ENCODE measurements at regions not wholly inside any gene's neighbourhood (a gene's known extent, or its start where the extent isn't known, plus 50 kb on each side); places are given as distances from the start of the nearest gene placed in this dataset.

DNA sequence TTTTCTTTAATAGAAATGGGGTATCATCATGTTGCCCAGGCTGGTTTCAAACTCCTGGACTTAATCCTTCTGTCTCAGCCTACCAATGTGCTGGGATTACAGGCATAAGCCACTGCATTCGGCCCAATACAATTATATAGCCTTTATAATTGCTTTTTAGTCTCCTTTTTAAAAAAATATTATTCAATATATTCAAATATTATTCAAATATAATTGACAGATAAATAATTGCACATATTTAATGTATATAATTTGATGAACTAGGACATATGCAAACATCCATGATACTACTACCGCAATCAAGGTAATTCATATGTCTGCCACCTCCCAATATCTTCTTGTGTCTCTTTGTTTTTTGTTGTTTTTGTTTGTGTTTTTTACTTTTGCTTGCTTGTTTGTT lies 894.2 kb upstream of the PTPRD start:
- no TSS peak for BruUV-seq (replicated peaks)
- H3K4me3 ChIP-seq (ENCODE audit: low read depth, low read length, poor library complexity, severe bottlenecking): no peak overlapping the region
- intact Hi-C loops (cut with micrococcal nuclease; ENCODE audit: unreplicated experiment): no loop called here
- no peaks in the 10 kb centered on the region for H3K4me1 ChIP-seq (ENCODE audit: insufficient read depth, low read length, poor library complexity, severe bottlenecking)
- DNase-seq (ENCODE audit: low spot score): no peak
- CTCF ChIA-PET (ENCODE audit: unreplicated experiment): no interaction called here
- H3K9me3 ChIP-seq (ENCODE audit: low read length): 0 out of 2 replicates have a peak, but pooled peaks cover 3% of the 10 kb centered on the region
- H3K9me2 ChIP-seq (ENCODE audit: insufficient read depth, low read length): no peaks in the 10 kb centered on the region
- no peak for TF ChIP-seq EZH2phosphoT487 (IDR thresholded peaks at IDR 0.05; ENCODE audit: borderline replicate concordance, low read depth, low read length)
- TF ChIP-seq, protein P1, sequence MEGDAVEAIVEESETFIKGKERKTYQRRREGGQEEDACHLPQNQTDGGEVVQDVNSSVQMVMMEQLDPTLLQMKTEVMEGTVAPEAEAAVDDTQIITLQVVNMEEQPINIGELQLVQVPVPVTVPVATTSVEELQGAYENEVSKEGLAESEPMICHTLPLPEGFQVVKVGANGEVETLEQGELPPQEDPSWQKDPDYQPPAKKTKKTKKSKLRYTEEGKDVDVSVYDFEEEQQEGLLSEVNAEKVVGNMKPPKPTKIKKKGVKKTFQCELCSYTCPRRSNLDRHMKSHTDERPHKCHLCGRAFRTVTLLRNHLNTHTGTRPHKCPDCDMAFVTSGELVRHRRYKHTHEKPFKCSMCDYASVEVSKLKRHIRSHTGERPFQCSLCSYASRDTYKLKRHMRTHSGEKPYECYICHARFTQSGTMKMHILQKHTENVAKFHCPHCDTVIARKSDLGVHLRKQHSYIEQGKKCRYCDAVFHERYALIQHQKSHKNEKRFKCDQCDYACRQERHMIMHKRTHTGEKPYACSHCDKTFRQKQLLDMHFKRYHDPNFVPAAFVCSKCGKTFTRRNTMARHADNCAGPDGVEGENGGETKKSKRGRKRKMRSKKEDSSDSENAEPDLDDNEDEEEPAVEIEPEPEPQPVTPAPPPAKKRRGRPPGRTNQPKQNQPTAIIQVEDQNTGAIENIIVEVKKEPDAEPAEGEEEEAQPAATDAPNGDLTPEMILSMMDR (conservative IDR thresholded peaks at IDR 0.05; ENCODE audit: low read length): no peak
- POLR2A ChIA-PET: no interaction called here
- no peaks in the 10 kb centered on the region for H3K36me3 ChIP-seq (ENCODE audit: insufficient read depth, low read length)
- H3K79me2 ChIP-seq (ENCODE audit: insufficient read depth, low read depth, low read length): no peaks in the 10 kb centered on the region
- no peaks in the 10 kb centered on the region for H4K20me1 ChIP-seq (ENCODE audit: insufficient read depth, low read length)
- H3K4me2 ChIP-seq (ENCODE audit: low read length): no peak overlapping the region
- no peak overlapping the region for H3K27ac ChIP-seq (ENCODE audit: low read depth, low read length, poor library complexity, severe bottlenecking)
- H2AFZ ChIP-seq (ENCODE audit: low read length): no peak overlapping the region

DNA sequence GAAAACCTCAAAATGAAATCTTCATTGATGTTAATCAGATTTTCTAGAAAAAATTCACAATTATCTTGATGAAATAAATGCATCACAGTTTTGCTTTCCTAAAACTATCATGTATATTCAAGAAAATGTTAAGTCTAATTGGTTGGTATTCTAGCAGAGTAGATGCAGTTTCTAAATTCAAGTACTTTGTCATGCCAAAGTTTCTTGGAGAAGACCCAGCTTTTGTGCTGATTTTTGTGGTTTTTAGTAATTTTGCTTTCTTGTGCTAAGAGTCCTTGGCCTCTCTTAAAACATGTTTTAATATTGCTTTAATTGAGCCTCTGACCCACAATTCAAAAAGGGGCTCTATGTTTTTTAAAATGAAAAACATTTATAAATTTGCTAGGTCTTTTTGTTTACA lies 924.8 kb upstream of the PTPRD start:
- H3K9me3 ChIP-seq (ENCODE audit: low read length): no peaks in the 10 kb centered on the region
- H3K4me1 ChIP-seq (ENCODE audit: insufficient read depth, low read length, poor library complexity, severe bottlenecking): no peaks in the 10 kb centered on the region
- no peak overlapping the region for H3K27ac ChIP-seq (ENCODE audit: low read depth, low read length, poor library complexity, severe bottlenecking)
- no TSS peak for BruUV-seq (replicated peaks)
- no peak for DNase-seq (ENCODE audit: low spot score)
- POLR2A ChIA-PET: no interaction called here
- H4K20me1 ChIP-seq (ENCODE audit: insufficient read depth, low read length): no peaks in the 10 kb centered on the region
- CTCF ChIA-PET (ENCODE audit: unreplicated experiment): interaction anchor here (0.5 kb wide), 1 partner anchor 626 kb away, joined by 3 read pairs; no protein-coding TSS in a partner anchor
- no peak overlapping the region for H3K4me2 ChIP-seq (ENCODE audit: low read length)
- no peaks in the 10 kb centered on the region for H3K36me3 ChIP-seq (ENCODE audit: insufficient read depth, low read length)
- no peaks in the 10 kb centered on the region for H3K79me2 ChIP-seq (ENCODE audit: insufficient read depth, low read depth, low read length)
- no peak overlapping the region for H3K4me3 ChIP-seq (ENCODE audit: low read depth, low read length, poor library complexity, severe bottlenecking)
- H3K9me2 ChIP-seq (ENCODE audit: insufficient read depth, low read length): no peaks in the 10 kb centered on the region
- intact Hi-C loops (cut with micrococcal nuclease; ENCODE audit: unreplicated experiment): no loop called here
- no peak overlapping the region for H2AFZ ChIP-seq (ENCODE audit: low read length)
- TF ChIP-seq, protein P1 (conservative IDR thresholded peaks at IDR 0.05; ENCODE audit: low read length): no peak
- no peak for TF ChIP-seq EZH2phosphoT487 (IDR thresholded peaks at IDR 0.05; ENCODE audit: borderline replicate concordance, low read depth, low read length)

DNA sequence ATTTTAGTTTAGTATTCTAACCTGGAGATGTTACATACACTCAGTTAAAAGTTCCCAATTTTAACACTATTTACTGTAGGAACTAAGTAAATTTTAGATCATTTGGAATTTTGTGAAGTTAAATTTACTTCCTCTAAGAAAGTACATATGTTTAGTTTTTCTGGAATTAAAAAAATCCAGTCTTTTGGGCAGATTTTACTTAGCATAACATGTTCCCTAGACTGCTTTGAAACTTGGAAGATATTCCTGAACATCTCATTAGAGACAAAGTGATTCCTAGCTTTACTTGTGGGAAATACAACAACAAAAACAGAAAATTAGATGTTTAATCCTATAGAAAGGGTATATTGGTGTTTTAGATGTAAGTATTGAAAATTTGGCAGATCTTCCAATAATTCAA lies 930.0 kb upstream of the PTPRD start:
- ChIA-PET CTCF (ENCODE audit: unreplicated experiment) (no interaction called here), POLR2A (no interaction called here)
- BruUV-seq (replicated peaks): no TSS peak
- H3K9me3 ChIP-seq (ENCODE audit: low read length): no peaks in the 10 kb centered on the region
- H3K4me2 ChIP-seq (ENCODE audit: low read length): no peak overlapping the region
- H3K4me1 ChIP-seq (ENCODE audit: insufficient read depth, low read length, poor library complexity, severe bottlenecking): no peaks in the 10 kb centered on the region
- no peaks in the 10 kb centered on the region for H3K9me2 ChIP-seq (ENCODE audit: insufficient read depth, low read length)
- H3K79me2 ChIP-seq (ENCODE audit: insufficient read depth, low read depth, low read length): no peaks in the 10 kb centered on the region
- intact Hi-C loops (cut with micrococcal nuclease; ENCODE audit: unreplicated experiment): no loop called here
- TF ChIP-seq EZH2phosphoT487 (IDR thresholded peaks at IDR 0.05; ENCODE audit: borderline replicate concordance, low read depth, low read length): no peak
- TF ChIP-seq, protein P1 (conservative IDR thresholded peaks at IDR 0.05; ENCODE audit: low read length): no peak
- no peak overlapping the region for H2AFZ ChIP-seq (ENCODE audit: low read length)
- DNase-seq (ENCODE audit: low spot score): no peak
- no peaks in the 10 kb centered on the region for H4K20me1 ChIP-seq (ENCODE audit: insufficient read depth, low read length)
- no peak overlapping the region for H3K4me3 ChIP-seq (ENCODE audit: low read depth, low read length, poor library complexity, severe bottlenecking)
- no peaks in the 10 kb centered on the region for H3K36me3 ChIP-seq (ENCODE audit: insufficient read depth, low read length)
- no peak overlapping the region for H3K27ac ChIP-seq (ENCODE audit: low read depth, low read length, poor library complexity, severe bottlenecking)

Measured in OCI-LY7 (cell line).